Parathyroid adenoma (tissue), 2 donors: ENCODE measurements at regions not wholly inside any gene's neighbourhood (a gene's known extent, or its start where the extent isn't known, plus 50 kb on each side); places are given as distances from the start of the nearest gene placed in this dataset.

Source experiments
- H2AFZ ChIP-seq: fragments of 300-600 bp; sonication (generic); one replicate; pipeline ENCODE4 v1.7.0; 2017; ENCODE audit warnings: antibody characterized with exemption, mild to moderate bottlenecking
- H3K27ac ChIP-seq: fragments of 300-600 bp; sonication (generic); one replicate; pipeline ENCODE4 v1.7.0; 2017
- H3K27me3 ChIP-seq: fragments of 300-600 bp; sonication (generic); one replicate; pipeline ENCODE4 v1.7.0; 2017; ENCODE audit warnings: low read length; ENCODE audit not compliant: control insufficient read depth, insufficient read depth
- H3K36me3 ChIP-seq: fragments of 300-600 bp; sonication (generic); one replicate; pipeline ENCODE4 v1.7.0; 2017; ENCODE audit warnings: low read length; ENCODE audit not compliant: control insufficient read depth, insufficient read depth
- H3K4me1 ChIP-seq: fragments of 300-600 bp; sonication (generic); one replicate; pipeline ENCODE4 v1.7.0; 2017; ENCODE audit warnings: control low read depth
- H3K4me2 ChIP-seq: fragments of 300-600 bp; sonication (generic); one replicate; pipeline ENCODE4 v1.7.0; 2017; ENCODE audit warnings: low read length
- H3K4me3 ChIP-seq: fragments of 300-600 bp; sonication (generic); one replicate; pipeline ENCODE4 v1.7.0; 2017; ENCODE audit warnings: low read depth, low read length
- H3K79me2 ChIP-seq: fragments of 300-600 bp; sonication (generic); one replicate; pipeline ENCODE4 v1.7.0; 2017; ENCODE audit warnings: control low read depth
- H3K9ac ChIP-seq: fragments of 300-600 bp; sonication (generic); one replicate; pipeline ENCODE4 v1.7.0; 2017; ENCODE audit warnings: mild to moderate bottlenecking
- H3K9me3 ChIP-seq: fragments of 300-600 bp; sonication (generic); one replicate; pipeline ENCODE4 v1.7.0; 2017; ENCODE audit warnings: low read length; ENCODE audit not compliant: control insufficient read depth
- CTCF ChIP-seq: fragments of 300-600 bp; sonication (generic); IDR thresholded peaks from one replicate; pipeline ENCODE4 v1.7.0; 2017; ENCODE audit warnings: antibody characterized with exemption, mild to moderate bottlenecking
- donor health status: primary hyperparathyroidism.

- Histone ChIP-seq H3K36me3 (no peaks in the 10 kb centered on the region), H3K9ac (no peak overlapping the region), H3K4me3 (no peak overlapping the region), H3K4me2 (no peak overlapping the region), H3K27me3 (no peaks in the 10 kb centered on the region), H3K4me1 (no peaks in the 10 kb centered on the region), H3K9me3 (no peaks in the 10 kb centered on the region), H3K27ac (no peak overlapping the region), H3K79me2 (no peaks in the 10 kb centered on the region), H2AFZ (no peak overlapping the region)
- no peak for TF ChIP-seq CTCF
Observed at GRCh38 chr3:101963902-101964362, 114.6 kb downstream of the NFKBIZ start.

- H3K9me3 ChIP-seq, result no peaks in the 10 kb centered on the region
- no peaks in the 10 kb centered on the region for H3K36me3 ChIP-seq
- no peak overlapping the region for H3K27ac ChIP-seq
- no peak overlapping the region for H3K9ac ChIP-seq
- TF ChIP-seq CTCF, result no peak
- no peak overlapping the region for H3K4me2 ChIP-seq
- no peak overlapping the region for H3K4me3 ChIP-seq
- no peak overlapping the region for H2AFZ ChIP-seq
- no peaks in the 10 kb centered on the region for H3K4me1 ChIP-seq
- H3K79me2 ChIP-seq, result no peaks in the 10 kb centered on the region
- H3K27me3 ChIP-seq, result no peaks in the 10 kb centered on the region
Observed at GRCh38 chr3:101964861-101965260, 115.5 kb downstream of the NFKBIZ start.

GRCh38 chr3:101966226-101966625 is 116.9 kb downstream of the NFKBIZ start:
- H3K9ac ChIP-seq, result no peak overlapping the region
- no peaks in the 10 kb centered on the region for H3K9me3 ChIP-seq
- no peaks in the 10 kb centered on the region for H3K27me3 ChIP-seq
- no peak overlapping the region for H3K4me3 ChIP-seq
- no peak overlapping the region for H3K4me2 ChIP-seq
- H3K27ac ChIP-seq, result no peak overlapping the region
- H3K36me3 ChIP-seq, result no peaks in the 10 kb centered on the region
- no peak for TF ChIP-seq CTCF
- no peak overlapping the region for H2AFZ ChIP-seq
- H3K79me2 ChIP-seq, result no peaks in the 10 kb centered on the region
- H3K4me1 ChIP-seq, result no peaks in the 10 kb centered on the region

- H3K36me3 ChIP-seq, result no peaks in the 10 kb centered on the region
- H2AFZ ChIP-seq, result no peak overlapping the region
- H3K4me2 ChIP-seq, result no peak overlapping the region
- H3K9ac ChIP-seq, result no peak overlapping the region
- no peaks in the 10 kb centered on the region for H3K27me3 ChIP-seq
- no peak overlapping the region for H3K27ac ChIP-seq
- H3K4me3 ChIP-seq, result no peak overlapping the region
- TF ChIP-seq CTCF, result no peak
- no peaks in the 10 kb centered on the region for H3K4me1 ChIP-seq
- no peaks in the 10 kb centered on the region for H3K79me2 ChIP-seq
- H3K9me3 ChIP-seq, result no peaks in the 10 kb centered on the region
Observed at GRCh38 chr3:101970212-101970611, 120.9 kb downstream of the NFKBIZ start.

- no peak overlapping the region for H3K9ac ChIP-seq
- no peak overlapping the region for H2AFZ ChIP-seq
- H3K27me3 ChIP-seq, result no peaks in the 10 kb centered on the region
- no peak overlapping the region for H3K4me2 ChIP-seq
- H3K36me3 ChIP-seq, result no peaks in the 10 kb centered on the region
- H3K79me2 ChIP-seq, result no peaks in the 10 kb centered on the region
- no peaks in the 10 kb centered on the region for H3K9me3 ChIP-seq
- TF ChIP-seq CTCF, result no peak
- no peak overlapping the region for H3K4me3 ChIP-seq
- no peaks in the 10 kb centered on the region for H3K4me1 ChIP-seq
- no peak overlapping the region for H3K27ac ChIP-seq
Observed at GRCh38 chr3:101970905-101971304, 121.6 kb downstream of the NFKBIZ start.
